GM12878 (cell line): ENCODE measurements at regions not wholly inside any gene's neighbourhood (a gene's known extent, or its start where the extent isn't known, plus 50 kb on each side); places are given as distances from the start of the nearest gene placed in this dataset.

Experiments used
- ATAC-seq: fragments of 200-7000 bp; cut with Tn5 transposase; 3 replicates; pipeline ENCODE4 v1.9.1; 2020; ENCODE audit warnings: mild to moderate bottlenecking, moderate library complexity
- BruUV-seq: library from RNA; stranded (reverse); fragments of 400-500 nt; replicated peaks from 2 replicates; lab custom pipeline; 2021; lab: Mats Ljungman, UMichigan
- CTCF ChIA-PET: fragments of 300-600 bp; sonication (Branson Sonifier 250); formaldehyde crosslinking; extraction: SDS; loops from one replicate; lab custom pipeline; 2021; ENCODE audit warnings: inconsistent platforms; lab: Yijun Ruan, JAX
- POLR2A ChIA-PET: fragments of 350-600 bp; formaldehyde crosslinking; extraction: SDS; loops from one replicate; lab custom pipeline; 2021; ENCODE audit warnings: inconsistent platforms; lab: Charles Lee
- RAD21 ChIA-PET: fragments of 300-600 bp; sonication (Branson Sonifier 250); formaldehyde crosslinking; loops from one replicate; lab custom pipeline; 2023; ENCODE audit warnings: antibody characterized with exemption; ENCODE audit not compliant: unreplicated experiment; lab: Charles Lee
- SMC1A ChIA-PET: fragments of 300-600 bp; sonication (Branson Sonifier 250); formaldehyde crosslinking; loops from one replicate; lab custom pipeline; 2023; ENCODE audit not compliant: unreplicated experiment, uncharacterized antibody; lab: Charles Lee
- DNase-seq: peaks from one replicate; pipeline ENCODE4 v3.0.0-alpha.2; 2011; ENCODE audit warnings: low read depth, low spot score
- FAIRE-seq: peaks from 3 replicates; lab custom pipeline; 2011; peaks lifted over from hg19 to GRCh38; lab: Jason Lieb, UNC
- H2AFZ ChIP-seq: 2 replicates; pipeline ENCODE4 v1.6.0; 2011; ENCODE audit warnings: low read depth, low read length, control low read depth; ENCODE audit not compliant: control insufficient read depth
- H3K27ac ChIP-seq: 2 replicates; pipeline ENCODE4 v1.5.1; 2011; ENCODE audit warnings: control low read depth; ENCODE audit not compliant: control insufficient read depth, insufficient read depth
- H3K27me3 ChIP-seq, 2 experiments: replicated peaks in 1 of 2; 2 replicates each; pipeline versions ENCODE4 v1.6.0 to v1.6.1; 2011; ENCODE audit warnings: low read length in 1 of 2; ENCODE audit not compliant: control insufficient read depth in 2 of 2, insufficient read depth in 2 of 2
- H3K36me3 ChIP-seq, 2 experiments: 2 replicates each; pipeline ENCODE4 v1.5.1; 2011; ENCODE audit warnings: low read length in 1 of 2; ENCODE audit not compliant: control insufficient read depth in 2 of 2, insufficient read depth in 2 of 2
- H3K4me1 ChIP-seq: 2 replicates; pipeline ENCODE4 v1.6.1; 2011; ENCODE audit warnings: mild to moderate bottlenecking, low read length, moderate library complexity, mixed read lengths; ENCODE audit not compliant: control insufficient read depth, insufficient read depth
- H3K4me2 ChIP-seq: 2 replicates; pipeline ENCODE4 v1.6.0; 2011; ENCODE audit warnings: control low read depth; ENCODE audit not compliant: control insufficient read depth, insufficient read depth
- H3K4me3 ChIP-seq: fragments of 200-600 bp; sonication (generic); 2 replicates; pipeline ENCODE4 v1.5.1; 2016
- H3K79me2 ChIP-seq: 2 replicates; pipeline ENCODE4 v1.6.0; 2011; ENCODE audit warnings: low read length; ENCODE audit not compliant: control insufficient read depth, insufficient read depth
- H3K9ac ChIP-seq: 2 replicates; pipeline ENCODE4 v1.8.0; 2011; ENCODE audit warnings: low read length, control low read depth, mixed read lengths; ENCODE audit not compliant: control insufficient read depth, insufficient read depth
- H3K9me3 ChIP-seq: replicated peaks from 3 replicates; pipeline ENCODE4 v1.5.1; 2011; ENCODE audit warnings: mild to moderate bottlenecking, low read length; ENCODE audit not compliant: control insufficient read depth, insufficient read depth
- H4K20me1 ChIP-seq: 2 replicates; pipeline ENCODE4 v1.6.0; 2011; ENCODE audit not compliant: control insufficient read depth, insufficient read depth
- ASH2L ChIP-seq: fragments of 300-600, 200-600 bp; sonication (generic); IDR thresholded peaks from 2 replicates; pipeline ENCODE4 v1.6.1; 2017; ENCODE audit warnings: low read depth, mild to moderate bottlenecking, borderline replicate concordance
- CBFB ChIP-seq: IDR thresholded peaks from 2 replicates; pipeline ENCODE4 v1.6.1; 2016; ENCODE audit warnings: antibody characterized with exemption, low read depth
- CHD2 ChIP-seq: IDR thresholded peaks from 2 replicates; pipeline ENCODE4 v1.6.1; 2011; ENCODE audit warnings: low read depth, low read length, improper control_type of control experiment, borderline replicate concordance
- PAX8 ChIP-seq: fragments of 450-650 bp; IDR thresholded peaks from 2 replicates; pipeline ENCODE4 v1.6.1; 2017; ENCODE audit warnings: mild to moderate bottlenecking, moderate library complexity
- POLR2A ChIP-seq: IDR thresholded peaks from 2 replicates; pipeline ENCODE4 v1.6.1; 2011; ENCODE audit warnings: low read depth, mild to moderate bottlenecking, low read length
- POU2F2 ChIP-seq: IDR thresholded peaks from 3 replicates; pipeline ENCODE4 v1.6.1; 2011; ENCODE audit warnings: low read depth, mild to moderate bottlenecking, low read length, borderline replicate concordance
- RAD21 ChIP-seq: IDR thresholded peaks from 2 replicates; pipeline ENCODE4 v1.6.1; 2011; ENCODE audit warnings: mild to moderate bottlenecking, low read depth, low read length, moderate library complexity; ENCODE audit not compliant: insufficient read depth
- RB1 ChIP-seq: fragments of 450-650 bp; formaldehyde crosslinking; IDR thresholded peaks from 2 replicates; pipeline ENCODE4 v1.6.1; 2017; ENCODE audit warnings: mild to moderate bottlenecking, borderline replicate concordance
- SP1 ChIP-seq: IDR thresholded peaks from one replicate; pipeline ENCODE4 v1.6.1; 2011; ENCODE audit warnings: low read depth, low read length
- SPI1 ChIP-seq: IDR thresholded peaks from 2 replicates; pipeline ENCODE4 v1.6.1; 2011; ENCODE audit warnings: low read depth, mild to moderate bottlenecking, low read length, moderate library complexity, borderline replicate concordance; ENCODE audit not compliant: insufficient read depth
- STAT3 ChIP-seq: IDR thresholded peaks from 2 replicates; pipeline ENCODE4 v1.6.1; 2011; ENCODE audit warnings: low read depth, low read length, improper control_type of control experiment
- SUPT20H ChIP-seq: IDR thresholded peaks from 2 replicates; pipeline ENCODE4 v1.6.1; 2011; ENCODE audit warnings: low read depth, mild to moderate bottlenecking, low read length, moderate library complexity, borderline replicate concordance; ENCODE audit not compliant: control insufficient read depth
- TAF1 ChIP-seq: IDR thresholded peaks from 2 replicates; pipeline ENCODE4 v1.6.1; 2011; ENCODE audit warnings: mild to moderate bottlenecking, low read depth, low read length, borderline replicate concordance
- ZBED1 ChIP-seq: IDR thresholded peaks from 2 replicates; pipeline ENCODE4 v1.6.1; 2016; ENCODE audit warnings: borderline replicate concordance
- WGBS: methylation state at CpG from one replicate; pipeline ENCODE4 v1.1.6; 2016; ENCODE audit warnings: low lambda C conversion rate; ENCODE audit not compliant: insufficient replicate concordance, insufficient coverage; ENCODE audit errors: missing lambda C conversion rate; 5-methylcytosine and 5-hydroxymethylcytosine counted together
- in situ Hi-C: fragments of 300-500 bp; cut with MboI; formaldehyde crosslinking; loops from 9 replicates; pipeline ENCODE4 v1.14.3; 2018; ENCODE audit warnings: mixed read lengths
- intact Hi-C: fragments of 100-400 bp; cut with micrococcal nuclease; formaldehyde crosslinking; loops from one replicate; pipeline ENCODE4 v1.14.2; 2022; ENCODE audit not compliant: unreplicated experiment
- TF ChIP-seq, protein P1 (sequence below): fragments of 450-650 bp; IDR thresholded peaks from 2 replicates; pipeline ENCODE4 v1.6.1; 2016; ENCODE audit warnings: mild to moderate bottlenecking, moderate library complexity, borderline replicate concordance
- TF ChIP-seq, protein P2 (sequence below): IDR thresholded peaks from 2 replicates; pipeline ENCODE4 v1.6.1; 2012; ENCODE audit warnings: low read depth, low read length, improper control_type of control experiment
- TF ChIP-seq, protein P3 (sequence below): IDR thresholded peaks from 2 replicates; pipeline ENCODE4 v1.6.1; 2012; ENCODE audit warnings: low read length, inconsistent platforms

- no peak for TF ChIP-seq RAD21
- no peak for TF ChIP-seq ZBED1
- no peak for TF ChIP-seq POU2F2
These were observed 323.3 kb upstream of the C2CD4B start (continued) for GRCh38 chr15:62488387-62488786.

GRCh38 chr15:62491642-62492041, 326.6 kb upstream of the C2CD4B start:
- Histone ChIP-seq H3K4me2 (no peak overlapping the region), H3K36me3 (no peaks in the 10 kb centered on the region), H3K27ac (no peak overlapping the region), H4K20me1 (no peaks in the 10 kb centered on the region), H2AFZ (no peak overlapping the region), H3K4me1 (no peaks in the 10 kb centered on the region), H3K9ac (no peak overlapping the region), H3K9me3 (no peaks in the 10 kb centered on the region), H3K4me3 (no peak overlapping the region), H3K27me3 (no peaks in the 10 kb centered on the region), H3K79me2 (no peaks in the 10 kb centered on the region)
- SMC1A ChIA-PET = interaction anchor here (1.1 kb wide), 1 partner anchor 63 kb away, joined by 3 read pairs; no protein-coding TSS in a partner anchor
- 20% methylated on average over 2 of the region's 2 CpGs for WGBS
- intact Hi-C loops = no loop called here
- no TSS peak for BruUV-seq
- POLR2A ChIA-PET = no interaction called here
- CTCF ChIA-PET = no interaction called here
- FAIRE-seq (no peak), ATAC-seq (no peak), DNase-seq (no peak)
- in situ Hi-C loops = no loop called here
- RAD21 ChIA-PET = no interaction called here
- TF ChIP-seq SUPT20H (no peak), RB1 (no peak), POLR2A (no peak), CBFB (no peak), TAF1 (no peak), CHD2 (no peak), PAX8 (no peak), SPI1 (no peak), STAT3 (no peak), SP1 (no peak), ASH2L (no peak)
- TF ChIP-seq, protein P1, sequence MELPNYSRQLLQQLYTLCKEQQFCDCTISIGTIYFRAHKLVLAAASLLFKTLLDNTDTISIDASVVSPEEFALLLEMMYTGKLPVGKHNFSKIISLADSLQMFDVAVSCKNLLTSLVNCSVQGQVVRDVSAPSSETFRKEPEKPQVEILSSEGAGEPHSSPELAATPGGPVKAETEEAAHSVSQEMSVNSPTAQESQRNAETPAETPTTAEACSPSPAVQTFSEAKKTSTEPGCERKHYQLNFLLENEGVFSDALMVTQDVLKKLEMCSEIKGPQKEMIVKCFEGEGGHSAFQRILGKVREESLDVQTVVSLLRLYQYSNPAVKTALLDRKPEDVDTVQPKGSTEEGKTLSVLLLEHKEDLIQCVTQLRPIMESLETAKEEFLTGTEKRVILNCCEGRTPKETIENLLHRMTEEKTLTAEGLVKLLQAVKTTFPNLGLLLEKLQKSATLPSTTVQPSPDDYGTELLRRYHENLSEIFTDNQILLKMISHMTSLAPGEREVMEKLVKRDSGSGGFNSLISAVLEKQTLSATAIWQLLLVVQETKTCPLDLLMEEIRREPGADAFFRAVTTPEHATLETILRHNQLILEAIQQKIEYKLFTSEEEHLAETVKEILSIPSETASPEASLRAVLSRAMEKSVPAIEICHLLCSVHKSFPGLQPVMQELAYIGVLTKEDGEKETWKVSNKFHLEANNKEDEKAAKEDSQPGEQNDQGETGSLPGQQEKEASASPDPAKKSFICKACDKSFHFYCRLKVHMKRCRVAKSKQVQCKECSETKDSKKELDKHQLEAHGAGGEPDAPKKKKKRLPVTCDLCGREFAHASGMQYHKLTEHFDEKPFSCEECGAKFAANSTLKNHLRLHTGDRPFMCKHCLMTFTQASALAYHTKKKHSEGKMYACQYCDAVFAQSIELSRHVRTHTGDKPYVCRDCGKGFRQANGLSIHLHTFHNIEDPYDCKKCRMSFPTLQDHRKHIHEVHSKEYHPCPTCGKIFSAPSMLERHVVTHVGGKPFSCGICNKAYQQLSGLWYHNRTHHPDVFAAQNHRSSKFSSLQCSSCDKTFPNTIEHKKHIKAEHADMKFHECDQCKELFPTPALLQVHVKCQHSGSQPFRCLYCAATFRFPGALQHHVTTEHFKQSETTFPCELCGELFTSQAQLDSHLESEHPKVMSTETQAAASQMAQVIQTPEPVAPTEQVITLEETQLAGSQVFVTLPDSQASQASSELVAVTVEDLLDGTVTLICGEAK = no peak
- TF ChIP-seq, protein P2, sequence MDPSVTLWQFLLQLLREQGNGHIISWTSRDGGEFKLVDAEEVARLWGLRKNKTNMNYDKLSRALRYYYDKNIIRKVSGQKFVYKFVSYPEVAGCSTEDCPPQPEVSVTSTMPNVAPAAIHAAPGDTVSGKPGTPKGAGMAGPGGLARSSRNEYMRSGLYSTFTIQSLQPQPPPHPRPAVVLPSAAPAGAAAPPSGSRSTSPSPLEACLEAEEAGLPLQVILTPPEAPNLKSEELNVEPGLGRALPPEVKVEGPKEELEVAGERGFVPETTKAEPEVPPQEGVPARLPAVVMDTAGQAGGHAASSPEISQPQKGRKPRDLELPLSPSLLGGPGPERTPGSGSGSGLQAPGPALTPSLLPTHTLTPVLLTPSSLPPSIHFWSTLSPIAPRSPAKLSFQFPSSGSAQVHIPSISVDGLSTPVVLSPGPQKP = no peak
- TF ChIP-seq, protein P3, sequence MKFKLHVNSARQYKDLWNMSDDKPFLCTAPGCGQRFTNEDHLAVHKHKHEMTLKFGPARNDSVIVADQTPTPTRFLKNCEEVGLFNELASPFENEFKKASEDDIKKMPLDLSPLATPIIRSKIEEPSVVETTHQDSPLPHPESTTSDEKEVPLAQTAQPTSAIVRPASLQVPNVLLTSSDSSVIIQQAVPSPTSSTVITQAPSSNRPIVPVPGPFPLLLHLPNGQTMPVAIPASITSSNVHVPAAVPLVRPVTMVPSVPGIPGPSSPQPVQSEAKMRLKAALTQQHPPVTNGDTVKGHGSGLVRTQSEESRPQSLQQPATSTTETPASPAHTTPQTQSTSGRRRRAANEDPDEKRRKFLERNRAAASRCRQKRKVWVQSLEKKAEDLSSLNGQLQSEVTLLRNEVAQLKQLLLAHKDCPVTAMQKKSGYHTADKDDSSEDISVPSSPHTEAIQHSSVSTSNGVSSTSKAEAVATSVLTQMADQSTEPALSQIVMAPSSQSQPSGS = no peak
